G401 (cell line): ENCODE measurements at regions not wholly inside any gene's neighbourhood (a gene's known extent, or its start where the extent isn't known, plus 50 kb on each side); places are given as distances from the start of the nearest gene placed in this dataset.

Experiments
- DNase-seq: peaks from one replicate; pipeline ENCODE4 v3.0.0-alpha.2; 2015; ENCODE audit warnings: low spot score
- in situ Hi-C: cut with HindIII; loops from 2 replicates; pipeline ENCODE4 v1.10.0; 2016; ENCODE audit warnings: low sequenced_read_pairs, mixed read lengths

DNA sequence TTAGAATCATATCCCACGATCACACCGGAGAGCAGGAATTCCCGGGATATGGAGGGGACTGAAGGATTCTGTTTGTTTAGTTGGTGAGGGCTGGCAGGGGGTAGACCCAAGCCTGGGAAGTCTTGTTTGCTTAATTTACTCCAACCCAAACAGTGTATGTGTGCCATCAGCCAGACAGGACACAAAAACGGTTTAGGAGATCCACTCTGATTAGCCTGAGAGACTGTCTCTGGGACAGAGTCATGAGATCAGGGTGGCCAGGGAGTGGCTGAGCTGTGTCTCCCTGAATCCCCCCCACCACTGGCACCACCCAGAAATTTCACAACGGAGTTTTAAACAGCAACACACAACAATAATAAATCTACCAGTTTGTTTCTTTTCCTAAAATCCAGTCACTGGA, 127.0 kb downstream of the RBFOX3 start:
- in situ Hi-C loops: no loop called here
- no peak for DNase-seq

DNA sequence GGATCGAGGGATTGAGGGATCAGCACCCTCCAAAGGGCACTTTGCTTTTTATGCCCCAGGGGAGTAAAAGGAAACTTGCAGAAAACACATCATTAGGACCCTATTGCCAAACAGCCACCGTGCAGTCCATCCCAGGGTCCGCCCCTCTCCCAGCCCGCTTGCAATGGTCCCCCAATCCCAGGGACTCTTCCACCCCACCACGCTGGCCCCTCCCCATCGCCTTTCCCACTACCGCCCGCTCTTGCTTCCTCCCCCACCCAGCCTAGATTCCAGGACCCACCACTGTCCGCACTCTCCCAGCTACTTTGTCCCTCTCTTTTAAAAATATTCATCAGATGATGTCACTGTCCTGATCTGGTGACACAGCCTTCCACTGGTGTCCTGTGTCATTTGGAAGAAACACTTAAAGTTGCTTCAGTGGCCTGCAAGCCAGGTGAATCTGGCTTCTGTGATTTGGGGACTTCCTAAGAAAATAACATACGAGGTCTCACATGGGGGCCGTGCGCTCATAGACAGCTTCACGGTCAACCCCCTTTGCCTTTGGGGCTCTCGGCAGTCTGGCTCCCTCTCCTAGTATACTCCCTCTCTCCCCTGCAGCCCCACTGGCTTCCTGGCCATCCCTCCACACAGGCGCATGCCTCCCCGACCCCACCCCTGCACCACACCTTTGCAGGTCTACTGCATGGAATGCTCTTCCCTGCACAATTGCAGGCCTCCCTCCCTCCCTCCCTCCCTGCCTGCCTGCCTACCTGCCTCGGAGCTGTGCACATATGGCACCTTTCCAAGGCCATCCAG, 127.9 kb downstream of the RBFOX3 start:
- in situ Hi-C loops: no loop called here
- no peak for DNase-seq

DNA sequence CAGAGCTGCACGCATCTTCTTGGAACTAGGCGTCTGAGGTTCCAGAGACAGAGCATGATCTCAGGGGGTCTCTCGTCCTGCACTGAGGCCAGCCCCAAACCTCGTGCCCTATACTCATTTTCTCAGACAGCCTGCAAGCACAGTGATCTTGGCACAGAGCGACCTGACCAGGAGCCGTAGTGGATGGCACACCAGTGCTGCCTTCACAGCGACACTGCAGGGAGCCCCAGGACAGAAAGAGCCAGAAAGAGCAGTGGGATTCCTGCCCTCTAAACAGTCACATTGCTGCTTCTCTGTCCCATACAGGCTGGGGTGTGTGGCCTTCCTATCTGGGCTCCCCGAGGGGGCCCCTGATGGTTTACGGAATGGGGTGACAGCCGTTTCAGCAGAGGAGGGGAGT, 131.0 kb downstream of the RBFOX3 start:
- in situ Hi-C loops: no loop called here
- peak; percentile 75 for DNase-seq

DNA sequence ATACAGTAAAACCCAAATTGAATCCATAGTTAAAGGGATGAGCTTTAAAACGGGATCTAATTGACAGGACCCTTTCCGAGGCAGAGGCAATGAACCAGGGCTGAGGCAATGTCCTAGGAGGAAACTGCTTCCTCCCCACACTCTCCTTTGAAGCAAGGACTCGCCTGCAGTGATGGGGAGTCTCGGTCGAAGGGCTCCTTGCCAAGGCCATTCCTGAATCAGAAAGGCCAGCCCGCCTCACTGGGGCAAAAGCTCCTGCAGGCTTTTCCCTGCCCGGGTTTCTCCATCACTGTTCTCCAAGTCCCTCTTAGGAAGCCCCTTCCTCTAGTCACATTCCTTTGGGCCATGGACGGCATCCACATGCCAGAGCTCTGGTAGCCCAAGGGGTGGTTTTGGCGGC, 132.0 kb downstream of the RBFOX3 start:
- in situ Hi-C loops: no loop called here
- DNase-seq: peak; percentile 86

DNA sequence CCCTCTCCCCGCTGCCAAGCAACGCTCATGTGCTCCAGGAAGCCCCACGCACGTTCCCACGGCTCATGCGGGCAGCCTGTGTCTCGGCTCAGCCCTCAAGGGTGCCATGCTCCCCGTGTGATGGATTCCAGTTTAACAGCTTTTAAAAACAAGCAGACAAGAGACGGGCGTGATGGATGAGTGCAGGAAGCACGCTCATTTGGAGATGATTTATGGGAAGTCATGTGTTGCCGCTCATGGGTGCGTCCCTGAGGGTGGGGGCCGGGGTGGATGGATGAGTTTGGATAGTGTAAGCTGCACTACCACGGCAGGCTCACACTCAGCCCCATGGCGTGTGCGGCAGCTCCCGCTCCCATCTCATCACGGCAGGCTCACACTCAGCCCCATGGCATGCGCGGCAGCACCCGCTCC, 132.8 kb downstream of the RBFOX3 start:
- in situ Hi-C loops: no loop called here
- DNase-seq: no peak

DNA sequence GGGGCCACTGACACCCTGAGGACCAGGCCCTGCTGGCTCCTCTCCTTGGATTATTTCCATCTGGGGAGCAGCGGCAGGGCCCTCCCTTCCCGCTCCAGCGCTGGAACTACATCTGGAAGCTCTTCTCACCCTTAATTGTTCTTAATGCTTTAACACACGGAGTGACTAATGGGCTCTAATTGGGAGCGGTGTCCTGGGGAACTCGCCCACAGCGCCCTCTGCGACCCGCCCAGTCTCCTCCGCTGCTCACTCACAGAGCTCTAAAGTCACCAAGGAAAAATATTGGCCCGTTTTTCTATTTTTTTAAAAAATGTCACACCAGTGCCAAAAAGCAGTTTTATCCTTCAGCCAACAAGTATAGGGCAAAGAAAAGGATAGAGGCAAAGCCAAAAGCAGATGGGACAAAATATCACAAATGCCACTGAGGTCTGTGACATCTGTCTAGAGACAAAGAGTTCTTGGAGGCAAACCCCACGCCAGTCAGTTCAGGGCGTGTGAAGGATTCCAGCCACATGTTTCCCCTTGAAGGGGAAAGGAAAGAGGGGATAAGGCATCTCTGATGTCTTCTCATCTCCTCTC, 134.7 kb downstream of the RBFOX3 start:
- in situ Hi-C loops: no loop called here
- no peak for DNase-seq

DNA sequence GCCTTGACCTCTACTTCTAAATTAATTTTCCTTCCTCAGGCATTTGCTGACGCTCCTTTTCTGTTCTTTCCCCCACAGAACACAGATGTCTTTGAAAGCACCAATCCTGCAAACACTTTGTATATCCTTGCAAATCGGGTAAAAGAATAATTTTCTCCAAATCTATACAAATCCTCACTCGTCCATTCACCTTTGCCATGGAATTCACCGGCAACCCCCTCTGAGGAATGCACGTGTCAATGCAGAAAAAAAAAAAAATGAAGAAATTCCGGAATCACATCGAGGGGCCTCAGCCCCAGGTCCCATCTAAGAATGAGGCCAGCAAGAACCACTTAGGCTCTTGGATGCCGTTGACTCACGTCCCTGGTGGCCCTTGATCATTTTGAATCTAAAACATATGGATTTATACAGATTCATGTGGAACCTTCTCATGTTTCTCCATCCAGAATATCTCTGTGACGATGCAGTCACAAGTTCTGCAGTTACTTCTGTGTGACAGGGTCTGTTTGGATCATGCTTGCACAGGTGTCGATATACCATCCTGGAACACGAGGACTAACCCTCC, 136.9 kb downstream of the RBFOX3 start:
- DNase-seq: no peak
- in situ Hi-C loops: no loop called here

DNA sequence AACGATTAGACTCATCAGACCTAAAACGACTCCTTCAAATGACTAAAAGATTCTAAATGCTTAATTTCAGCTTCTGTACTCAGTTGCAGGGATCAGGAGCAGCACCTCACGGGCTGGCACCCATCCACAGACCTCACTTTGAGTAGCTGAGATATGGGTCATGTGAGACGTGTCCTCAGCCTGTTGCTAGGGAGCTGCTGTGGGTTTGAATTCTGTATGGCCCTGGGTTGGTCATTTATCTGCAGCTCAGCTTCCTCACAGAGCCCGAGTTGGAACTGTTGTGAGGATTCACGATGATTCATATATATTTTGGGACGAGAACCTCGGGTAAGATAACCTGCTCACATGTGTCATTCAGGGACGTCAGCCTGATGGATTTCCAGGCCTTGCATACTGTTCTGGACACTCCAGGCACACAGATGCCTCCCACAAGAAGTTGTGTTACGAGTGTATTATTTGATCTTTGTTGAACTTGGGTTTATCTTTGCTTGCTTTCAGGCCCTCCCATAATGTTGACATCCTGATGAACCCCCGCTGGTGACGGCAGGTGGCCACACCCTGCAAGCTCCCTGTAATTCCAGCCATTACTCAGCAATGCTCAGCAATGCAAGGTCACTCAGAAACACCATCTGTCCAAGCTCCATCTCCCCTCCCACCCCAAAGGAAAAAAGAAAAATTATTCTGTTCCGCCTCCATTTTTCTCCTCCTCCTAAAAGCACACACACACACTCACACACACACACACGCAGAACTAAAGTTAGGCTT, 137.6 kb downstream of the RBFOX3 start:
- in situ Hi-C loops: no loop called here
- DNase-seq: peak; percentile 88

DNA sequence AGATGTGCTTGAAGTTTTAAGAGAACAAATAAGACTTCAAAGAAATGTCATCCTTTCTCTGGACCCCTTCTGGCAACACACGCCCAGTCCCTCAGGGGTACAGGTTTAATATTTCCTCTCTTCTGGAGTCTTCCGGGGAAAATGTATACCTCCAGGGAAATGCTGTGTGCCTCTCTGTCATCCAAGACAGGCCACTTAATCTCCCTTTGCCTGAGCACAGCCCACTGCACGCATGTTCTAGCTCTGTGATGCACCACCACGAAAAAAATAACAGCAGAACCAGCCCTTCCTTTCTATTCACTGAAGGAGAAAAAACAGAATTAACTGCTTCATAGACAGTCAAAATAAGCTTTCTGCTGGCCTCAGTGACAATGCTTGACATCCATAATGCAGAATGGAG, 140.1 kb downstream of the RBFOX3 start:
- no peak for DNase-seq
- in situ Hi-C loops: no loop called here

DNA sequence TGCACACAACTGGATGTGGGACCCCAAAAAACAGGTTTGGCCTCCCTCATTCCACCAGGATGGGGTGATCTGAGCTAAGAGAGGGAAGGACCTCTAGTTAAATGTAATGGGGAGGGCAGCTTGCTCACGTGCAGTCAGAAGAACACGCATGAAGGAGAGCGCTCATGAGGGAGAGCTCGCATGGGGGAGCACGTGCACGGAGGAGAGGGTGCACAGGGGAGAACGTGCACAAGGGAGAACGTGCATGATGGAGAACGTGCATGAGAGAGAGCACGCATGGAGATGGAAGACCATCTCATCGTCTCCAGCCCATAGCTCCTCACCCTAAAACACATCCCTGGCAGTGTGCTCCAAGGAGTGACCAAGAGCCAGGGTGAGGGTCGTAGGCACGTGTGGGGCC, 141.2 kb downstream of the RBFOX3 start:
- in situ Hi-C loops: no loop called here
- DNase-seq: no peak

DNA sequence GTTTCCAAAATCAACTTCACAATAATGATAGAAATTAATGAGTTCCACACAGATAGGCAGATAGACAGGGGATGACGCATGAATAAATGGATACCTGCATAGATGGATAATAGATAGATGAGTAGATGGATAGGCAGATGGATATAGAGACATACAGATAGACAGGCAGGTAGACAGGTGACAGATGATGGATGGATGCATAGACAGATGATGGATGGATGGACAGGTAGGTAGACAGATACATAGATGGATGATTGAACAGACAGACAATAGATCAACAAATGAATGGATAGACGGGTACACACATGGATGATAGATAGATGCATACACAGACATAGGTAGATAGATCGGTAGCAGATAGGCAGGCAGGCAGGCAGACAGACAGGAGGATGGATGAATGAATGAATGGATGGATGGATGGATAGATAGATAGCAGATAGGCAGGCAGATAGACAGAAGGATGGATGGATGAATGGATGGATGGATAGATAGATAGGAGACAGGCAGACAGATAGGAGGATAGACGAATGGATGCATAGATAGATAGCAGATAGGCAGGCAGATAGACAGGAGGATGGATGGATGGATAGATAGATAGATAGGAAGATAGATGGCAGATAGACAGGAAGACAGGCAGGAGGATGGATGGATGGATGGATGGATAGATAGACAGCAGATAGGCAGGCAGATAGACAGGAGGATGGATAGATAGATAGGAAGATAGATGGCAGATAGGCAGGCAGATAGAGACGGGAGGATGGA, 142.5 kb downstream of the RBFOX3 start:
- in situ Hi-C loops: no loop called here
- no peak for DNase-seq

DNA sequence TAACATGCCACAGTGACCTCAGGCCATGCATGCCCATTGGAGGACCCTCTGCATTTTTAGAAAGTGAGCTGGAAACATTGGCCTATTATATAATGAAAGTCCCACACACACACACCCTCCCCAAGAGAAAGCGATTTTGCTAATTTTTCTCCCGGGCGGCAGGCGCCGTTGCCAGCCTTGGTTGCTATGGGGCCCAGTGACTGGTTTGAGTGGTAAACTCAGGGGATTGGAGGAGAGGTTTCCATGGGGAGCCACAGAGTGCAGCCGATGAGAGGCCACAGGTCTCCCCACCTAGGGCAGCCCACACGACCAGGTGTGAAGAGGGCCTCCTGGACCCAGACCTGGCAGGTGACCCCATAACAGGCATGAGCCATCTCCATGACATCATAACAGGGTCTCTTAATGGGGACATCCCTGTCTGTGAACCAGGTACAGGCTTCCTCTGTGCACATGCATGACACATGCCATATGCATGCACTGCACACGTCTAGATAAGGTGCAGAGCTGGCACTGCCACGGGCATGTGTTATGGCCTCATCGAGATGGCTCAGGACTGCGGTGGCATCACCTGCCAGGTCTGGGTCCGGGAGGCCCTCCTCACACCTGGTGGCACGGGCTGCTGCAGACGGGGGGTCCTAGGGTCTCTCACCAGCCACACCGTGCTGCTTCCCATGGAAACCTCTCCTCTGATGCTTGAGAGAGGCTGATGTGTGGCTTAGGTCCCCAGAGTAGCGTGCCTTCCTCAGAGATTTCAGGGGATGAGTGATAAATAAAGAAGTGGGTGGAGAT, 144.1 kb downstream of the RBFOX3 start:
- no peak for DNase-seq
- in situ Hi-C loops: no loop called here

DNA sequence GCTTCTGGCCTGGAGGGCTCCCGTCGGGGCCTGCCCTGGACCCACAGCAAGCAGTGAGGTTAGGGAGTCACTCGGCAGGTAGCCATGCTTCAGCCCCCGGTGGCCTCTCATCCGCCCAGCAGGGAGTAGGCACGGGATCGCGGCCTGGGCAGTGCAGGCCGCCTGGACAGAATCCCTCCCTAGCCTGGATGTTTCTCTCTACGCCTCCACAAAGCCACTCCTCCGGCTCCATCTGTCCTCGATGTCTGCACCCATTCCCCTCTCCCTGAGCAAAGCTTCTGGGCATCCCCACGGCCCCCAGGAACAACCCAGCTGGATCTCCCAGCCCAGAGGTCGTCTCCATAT, 145.2 kb downstream of the RBFOX3 start:
- no peak for DNase-seq
- in situ Hi-C loops: no loop called here

DNA sequence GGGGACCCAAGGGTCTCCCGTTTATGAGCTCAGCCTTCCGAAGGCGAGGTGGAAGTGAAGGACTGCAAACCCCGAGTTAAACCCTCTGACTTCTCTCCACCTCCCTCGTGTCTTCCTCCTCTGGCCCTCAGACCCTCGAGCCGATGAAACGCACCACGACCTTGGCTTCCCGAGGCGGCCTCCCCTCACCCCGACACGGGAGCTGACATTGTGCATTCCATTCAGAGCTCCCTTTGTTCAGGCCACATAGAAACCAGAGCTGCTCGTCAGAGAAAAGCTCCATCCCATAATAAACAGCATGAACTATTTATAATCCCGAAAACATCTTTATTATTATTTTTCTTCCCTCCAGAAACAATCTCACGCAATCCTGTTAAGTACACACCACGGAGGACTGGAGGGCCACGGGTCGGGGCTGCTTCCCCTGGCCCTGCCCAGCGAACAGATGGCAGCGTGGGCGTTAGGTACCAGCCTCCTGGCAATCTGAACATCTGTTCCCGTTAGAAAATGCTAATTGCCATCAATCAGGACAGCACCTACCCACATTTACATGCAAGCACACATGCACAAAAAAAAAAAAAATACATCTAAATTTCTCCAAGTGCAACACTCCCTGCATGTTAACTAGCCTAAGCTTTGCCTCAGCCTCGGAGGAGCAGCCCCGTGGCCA, 145.7 kb downstream of the RBFOX3 start:
- in situ Hi-C loops: no loop called here
- DNase-seq: peak; percentile 75

DNA sequence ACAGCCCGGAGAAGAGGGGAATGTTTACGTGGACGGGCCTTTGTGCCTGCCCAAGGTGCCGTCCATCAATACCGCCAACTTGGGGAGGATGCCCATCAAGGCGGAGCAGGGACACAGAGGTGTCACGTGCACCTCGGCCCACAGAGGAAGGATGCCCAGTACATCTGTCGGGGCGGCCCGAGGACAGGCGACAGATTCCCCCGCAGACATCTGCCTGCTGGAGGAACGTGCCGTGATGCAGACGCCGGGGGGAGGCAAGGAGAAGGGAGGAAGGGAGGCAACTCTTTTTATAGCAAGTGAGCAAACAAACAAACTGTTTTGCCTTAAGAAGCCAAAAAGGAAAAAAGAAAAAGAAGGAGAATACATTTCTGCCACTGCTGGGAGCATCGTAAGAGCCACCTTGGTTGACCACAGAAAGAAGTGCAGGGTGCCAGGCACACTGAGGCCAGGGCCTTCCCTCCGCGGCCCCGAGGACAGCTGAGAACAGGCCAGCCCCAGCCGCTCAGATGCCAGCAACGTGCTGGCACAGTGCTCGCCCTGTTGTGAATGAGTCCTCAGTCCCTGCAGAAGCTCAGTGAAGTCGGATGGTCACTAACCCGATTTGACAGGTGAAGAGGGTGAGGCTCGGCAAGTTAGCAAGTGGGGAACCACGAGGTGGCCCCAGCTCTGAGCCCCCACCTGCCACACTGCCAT, 146.4 kb downstream of the RBFOX3 start:
- in situ Hi-C loops: no loop called here
- DNase-seq: peak; percentile 90

DNA sequence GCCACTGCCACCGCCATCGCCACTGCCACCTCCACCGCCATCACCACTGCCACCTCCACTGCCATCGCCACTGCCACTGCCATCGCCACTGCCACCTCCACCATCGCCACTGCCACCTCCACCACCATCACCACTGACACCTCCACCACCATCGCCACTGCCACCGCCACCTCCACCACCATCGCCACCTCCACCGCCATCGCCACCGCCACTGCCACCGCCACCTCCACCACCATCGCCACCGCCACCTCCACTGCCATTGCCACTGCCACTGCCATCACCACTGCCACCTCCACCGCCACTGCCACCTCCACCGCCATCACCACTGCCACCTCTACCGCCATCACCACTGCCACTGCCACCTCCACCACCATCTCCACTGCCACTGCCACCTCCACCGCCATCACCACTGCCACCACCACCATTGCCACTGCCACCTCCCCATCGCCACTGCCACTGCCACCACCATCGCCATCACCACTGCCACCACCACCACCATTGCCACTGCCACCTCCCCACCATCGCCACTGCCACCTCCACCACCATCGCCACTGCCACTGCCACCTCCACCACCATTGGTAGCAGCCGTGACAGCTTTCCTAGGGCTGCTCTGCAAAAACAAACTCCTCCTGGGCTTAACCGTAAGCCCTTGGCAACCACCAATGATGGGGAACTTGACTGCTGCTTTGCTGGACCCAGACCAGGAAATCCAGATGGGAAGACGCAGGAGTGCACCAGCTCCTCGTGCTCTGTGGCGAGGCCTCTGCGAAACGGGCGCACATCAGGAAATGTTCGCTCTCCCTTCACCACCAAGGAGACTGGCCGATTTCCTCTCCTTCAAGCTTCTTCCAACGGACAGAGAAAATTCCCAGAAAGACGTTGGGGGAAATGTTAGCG, 147.2 kb downstream of the RBFOX3 start:
- in situ Hi-C loops: no loop called here
- DNase-seq: peak; percentile 69

DNA sequence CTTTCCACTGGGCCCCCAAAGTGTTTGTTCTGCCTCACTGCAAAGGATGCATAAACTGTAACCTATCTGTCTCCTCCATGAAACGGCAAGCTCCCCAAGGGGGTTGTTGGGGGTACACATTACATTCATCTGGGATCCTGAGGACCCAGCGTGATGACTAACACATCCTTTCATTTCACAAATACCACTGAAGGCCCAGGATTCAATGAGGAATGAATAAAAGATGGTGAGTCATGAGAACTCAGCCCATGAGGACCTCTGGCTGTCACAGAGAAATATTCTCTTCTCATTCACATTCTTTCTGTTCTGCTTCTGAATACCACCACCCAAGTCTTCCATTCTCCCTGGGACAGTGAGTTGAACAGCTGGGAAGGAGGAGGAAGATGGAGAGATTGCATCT, 149.8 kb downstream of the RBFOX3 start:
- DNase-seq: no peak
- in situ Hi-C loops: no loop called here
